ENCODE measurements at regions not wholly inside any gene's neighbourhood (a gene's known extent, or its start where the extent isn't known, plus 50 kb on each side); places are given as distances from the start of the nearest gene placed in this dataset.
"Not testable (repeated sequence)": the region's sequence is repeated elsewhere in the genome, so short reads cannot be mapped to it uniquely, and the experiment has no call there.

GRCh38 chr14:25303934-25304333, 254.0 kb upstream of the STXBP6 start:
- no peak for ATAC-seq

DNA sequence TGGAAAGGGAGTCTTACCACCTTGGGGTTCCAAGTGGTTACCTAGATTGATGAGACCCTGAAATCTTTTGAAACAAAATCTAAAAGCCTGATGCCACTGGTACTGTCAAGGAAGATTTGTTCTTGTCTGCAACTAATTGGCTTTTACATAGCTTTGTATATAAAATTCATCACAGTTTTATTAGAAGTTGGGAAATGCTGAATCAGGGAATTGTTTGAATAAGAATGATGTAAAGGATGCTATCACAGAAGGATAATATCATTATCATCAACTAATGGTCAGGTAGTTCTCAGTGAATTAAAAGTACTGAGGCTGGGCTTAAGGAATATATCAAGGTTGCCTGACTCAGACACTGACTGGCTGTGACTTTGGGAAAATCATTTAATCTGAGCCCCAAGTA, 248.3 kb upstream of the STXBP6 start:
- no peak for ATAC-seq

DNA sequence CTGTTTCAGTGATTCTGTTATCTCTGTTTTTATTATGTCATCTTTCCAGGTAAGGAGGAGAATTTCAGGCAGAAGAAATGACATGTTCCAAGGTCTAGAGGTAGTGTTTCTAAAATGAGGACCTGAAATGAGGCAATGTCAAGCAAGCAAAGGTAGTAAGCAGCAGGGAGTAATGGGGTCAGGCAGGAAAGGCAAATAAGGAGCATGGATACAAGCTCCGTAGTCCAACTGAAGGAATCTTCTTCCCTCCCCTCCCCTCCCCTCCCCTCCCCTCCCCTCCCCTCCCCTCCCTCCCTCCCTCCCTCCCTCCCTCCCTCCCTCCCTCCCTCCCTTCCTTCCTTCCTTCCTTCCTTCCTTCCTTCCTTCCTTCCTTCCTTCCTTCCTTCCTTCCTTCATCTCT, 240.2 kb upstream of the STXBP6 start:
- ATAC-seq: not testable (repeated sequence)

DNA sequence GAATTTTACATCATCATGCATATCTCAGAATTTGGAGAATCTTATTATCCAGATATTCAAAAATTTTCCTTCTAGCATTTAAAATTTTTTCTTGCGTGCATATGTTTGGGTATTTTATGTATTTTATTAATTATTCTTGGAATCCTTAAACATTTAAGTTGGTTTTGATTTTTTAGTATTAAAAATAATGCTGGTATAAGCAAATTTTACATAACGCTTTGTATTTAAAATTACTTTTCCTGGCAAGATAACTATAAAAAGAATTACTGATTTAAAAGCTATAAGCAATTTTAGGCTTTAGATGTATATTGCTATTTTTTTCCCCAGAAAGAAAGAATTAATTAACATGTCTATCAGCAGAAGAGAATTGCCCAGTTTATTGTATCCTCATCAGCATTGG, 224.6 kb upstream of the STXBP6 start:
- ATAC-seq: no peak

DNA sequence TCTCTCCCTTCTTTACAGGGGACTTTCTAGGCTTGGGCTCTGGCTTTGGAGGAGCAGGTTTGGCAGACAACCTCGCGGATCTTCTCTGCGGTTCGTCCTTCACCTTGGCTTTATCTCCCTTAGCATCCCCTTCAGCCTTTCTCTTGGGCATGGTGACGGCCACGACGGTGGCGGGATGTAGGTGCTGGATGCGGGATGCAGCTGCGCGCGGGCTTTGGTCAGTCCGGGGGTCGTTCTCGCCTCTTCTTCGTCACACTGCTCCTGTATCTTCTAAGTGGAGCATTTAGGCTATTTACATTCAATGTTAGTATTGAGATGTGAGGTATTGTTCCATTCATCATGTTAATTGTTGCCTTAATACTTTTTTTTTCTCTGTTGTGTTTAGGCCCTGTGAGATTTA, 217.2 kb upstream of the STXBP6 start:
- no peak for ATAC-seq

- ATAC-seq: no peak
Measured at GRCh38 chr14:25259470-25259869, 209.5 kb upstream of the STXBP6 start.

DNA sequence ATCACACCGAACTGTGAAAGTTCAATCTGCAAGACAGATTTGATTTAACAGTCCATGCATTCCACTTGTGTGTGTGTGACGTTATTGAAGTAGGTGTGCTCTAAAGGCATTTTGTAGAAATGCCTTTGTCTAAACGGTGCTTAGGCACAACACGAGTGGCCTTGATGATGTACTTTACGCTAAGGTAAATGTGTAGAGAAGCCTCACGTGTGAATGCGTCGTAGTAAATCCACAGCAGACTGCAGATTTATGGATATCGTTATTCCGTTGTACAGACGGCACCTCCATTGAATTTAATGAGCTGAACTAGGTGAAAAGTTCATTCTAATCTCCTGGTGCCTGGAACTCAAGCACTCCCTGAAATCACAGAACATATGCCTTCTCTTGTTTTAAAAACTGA, 202.8 kb upstream of the STXBP6 start:
- ATAC-seq: no peak

DNA sequence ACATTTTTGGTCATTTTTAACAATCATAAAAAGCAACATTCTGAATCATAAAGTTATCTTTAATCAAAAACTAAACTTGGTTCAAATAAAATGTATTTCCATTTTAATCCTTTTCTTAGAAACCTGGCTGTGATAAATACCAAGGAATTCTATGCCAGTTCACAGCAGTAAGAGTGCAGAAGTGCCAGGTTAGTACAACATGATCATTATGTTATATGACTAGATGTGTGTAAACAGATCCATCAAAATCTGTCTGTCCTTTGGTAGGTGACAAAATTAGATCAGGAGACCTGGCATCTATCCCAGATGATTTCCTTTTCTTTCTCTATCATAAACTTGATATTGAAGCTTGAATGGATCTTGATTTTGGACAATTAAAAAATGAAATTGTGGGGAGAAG, 200.6 kb upstream of the STXBP6 start:
- ATAC-seq: no peak

GRCh38 chr14:25247609-25248008, 197.7 kb upstream of the STXBP6 start:
- no peak for ATAC-seq

DNA sequence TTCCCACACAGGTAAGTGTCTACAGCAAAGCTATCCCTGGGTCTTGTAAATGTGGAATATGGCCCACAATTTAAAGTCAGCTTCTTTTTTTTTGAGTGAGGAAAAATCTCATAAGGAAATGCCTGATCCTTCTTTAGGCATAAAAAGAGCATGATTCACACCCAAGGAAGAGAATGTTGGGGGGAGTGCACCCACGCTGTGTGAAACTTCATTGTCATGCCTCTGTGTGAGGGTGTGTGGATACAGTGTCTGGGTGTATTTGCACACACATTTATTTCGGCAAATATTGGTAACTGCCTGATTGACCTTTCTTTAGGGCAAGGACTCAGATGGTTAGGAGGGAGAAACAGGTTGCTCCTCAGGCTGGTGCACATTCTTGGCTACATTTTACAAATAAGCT, 196.8 kb upstream of the STXBP6 start:
- ATAC-seq: no peak

DNA sequence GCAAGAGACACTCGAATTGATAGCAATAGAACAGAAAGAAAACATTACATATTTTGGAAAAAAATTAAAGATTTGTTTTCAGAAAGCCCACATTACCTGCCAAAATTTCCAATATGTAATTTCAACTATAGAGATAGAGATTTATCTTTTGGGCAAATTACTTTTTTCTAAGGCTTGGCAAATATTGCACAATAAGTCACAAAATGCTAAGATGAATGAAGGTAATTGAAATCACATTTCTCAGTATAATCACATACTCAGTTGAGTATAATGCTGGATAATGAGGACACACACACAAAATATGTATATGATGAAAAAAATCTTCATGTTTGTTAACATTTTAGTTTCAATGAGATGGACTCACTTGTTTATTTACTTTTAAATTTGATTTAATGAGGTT, 189.2 kb upstream of the STXBP6 start:
- ATAC-seq: no peak

GRCh38 chr14:25237845-25238244, 187.9 kb upstream of the STXBP6 start:
- ATAC-seq: no peak

DNA sequence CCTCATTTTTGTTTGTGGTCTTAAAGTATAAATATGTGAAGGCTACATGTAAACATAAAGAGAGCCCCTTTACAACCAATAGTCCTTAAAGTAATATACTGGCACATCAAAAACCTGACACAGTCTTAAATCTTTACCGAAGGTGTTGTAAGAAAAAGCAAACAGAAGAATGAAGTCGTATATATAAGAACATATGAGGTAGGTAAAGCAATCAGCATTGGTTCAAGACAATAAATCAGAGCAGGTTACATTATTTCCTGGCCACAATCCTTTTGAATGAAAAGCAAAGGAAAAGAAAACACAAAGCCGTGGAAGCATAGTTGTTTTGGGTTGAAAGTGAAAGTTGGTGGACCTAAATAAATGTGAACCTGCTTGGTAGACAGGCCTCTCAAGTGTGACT, 183.7 kb upstream of the STXBP6 start:
- ATAC-seq: no peak

GRCh38 chr14:25231004-25231403, 181.1 kb upstream of the STXBP6 start:
- no peak for ATAC-seq

GRCh38 chr14:25226214-25226613, 176.3 kb upstream of the STXBP6 start:
- ATAC-seq: no peak

DNA sequence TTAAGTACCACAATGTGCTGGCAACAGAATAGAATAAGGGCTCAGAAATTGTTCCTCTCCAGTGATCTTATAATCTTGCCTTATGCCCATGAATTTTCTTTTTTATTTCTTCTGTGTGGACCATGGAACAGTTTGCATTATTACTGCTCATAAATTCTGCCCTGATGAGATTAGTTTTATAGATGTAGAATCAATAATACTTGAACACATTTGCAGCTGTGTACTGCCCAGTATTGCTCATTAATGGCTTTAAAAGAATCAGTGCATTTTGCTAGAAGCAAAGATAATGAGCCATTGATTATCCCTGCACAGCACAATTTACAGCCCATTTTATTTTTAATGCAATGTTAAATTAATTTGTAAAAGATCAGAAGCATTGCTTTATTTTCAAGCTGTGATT, 172.3 kb upstream of the STXBP6 start:
- no peak for ATAC-seq

DNA sequence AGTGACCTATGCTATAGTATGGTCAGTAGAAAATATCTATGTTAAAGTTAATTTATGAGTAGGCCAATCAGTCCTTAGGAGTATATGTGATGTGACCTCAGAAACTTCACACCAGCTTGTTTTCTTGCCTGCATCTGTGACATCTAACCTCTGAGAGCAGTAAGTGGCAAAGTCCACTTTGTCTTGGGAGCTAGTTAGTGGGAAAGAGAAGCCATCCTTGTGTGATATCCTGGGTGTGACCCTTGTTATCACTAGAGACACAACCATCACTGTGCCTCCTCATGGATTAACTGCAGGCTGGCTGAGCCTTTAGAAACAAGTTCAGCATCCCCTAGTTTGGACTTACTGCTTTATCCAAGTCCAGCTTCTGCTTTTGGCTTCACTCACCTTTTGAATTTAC, 170.6 kb upstream of the STXBP6 start:
- no peak for ATAC-seq

- no peak for ATAC-seq
Measured at GRCh38 chr14:25215607-25216006, 165.7 kb upstream of the STXBP6 start.

DNA sequence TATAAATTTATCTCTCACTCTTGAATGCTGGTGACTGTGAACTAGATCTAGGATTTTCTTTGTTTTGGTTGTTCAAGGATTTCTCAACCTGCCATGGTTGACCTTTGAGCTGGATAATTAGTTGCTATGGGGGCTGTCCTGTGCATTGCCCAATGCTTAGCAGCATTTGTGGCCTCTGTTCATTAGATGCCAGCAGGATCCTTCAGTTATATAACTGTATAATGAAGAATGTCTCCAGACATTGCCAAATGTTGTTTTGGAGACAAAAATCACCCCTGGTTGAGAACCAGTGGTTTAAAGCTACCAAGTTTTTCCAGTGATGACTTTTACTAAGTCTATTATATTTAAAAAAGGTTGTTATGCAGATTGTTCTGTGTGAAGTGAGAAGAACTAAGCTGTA, 147.9 kb upstream of the STXBP6 start:
- ATAC-seq: no peak

DNA sequence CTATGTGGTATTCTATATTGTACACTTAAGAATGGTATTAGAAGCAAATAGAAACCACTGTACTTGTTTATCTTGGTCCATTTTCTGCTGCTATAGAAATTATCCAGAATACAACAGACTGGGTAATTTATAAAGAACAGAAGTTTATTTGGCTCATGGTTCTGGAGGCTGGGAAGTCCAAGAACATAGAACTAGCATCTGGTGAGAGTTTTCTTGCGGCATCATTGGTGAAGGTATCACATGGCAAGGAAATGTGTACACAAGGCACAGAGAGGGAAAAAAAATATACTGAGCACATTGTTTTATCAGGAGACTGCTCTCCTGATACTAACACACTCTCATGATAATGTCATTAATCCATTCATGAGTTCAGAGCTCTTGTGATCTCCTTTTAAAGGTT, 130.3 kb upstream of the STXBP6 start:
- no peak for ATAC-seq

DNA sequence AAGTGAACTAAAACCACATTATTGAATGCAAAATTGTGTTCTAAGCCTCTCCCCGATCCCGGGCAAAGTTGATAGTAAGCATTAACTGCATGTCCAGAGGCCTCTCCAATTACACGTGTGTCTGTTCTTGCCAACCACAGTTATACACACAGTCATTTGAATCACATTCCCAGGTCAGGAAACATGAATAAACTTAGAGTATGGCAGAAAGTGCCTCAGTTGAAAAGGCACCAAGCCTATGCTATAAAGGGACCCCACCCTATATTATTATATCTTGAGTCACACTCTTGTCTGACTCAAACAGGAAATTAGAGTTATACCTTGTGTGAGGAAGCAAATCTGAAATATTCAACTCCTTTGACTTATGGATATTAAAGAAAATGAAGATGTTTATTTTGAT, 128.3 kb upstream of the STXBP6 start:
- no peak for ATAC-seq

DNA sequence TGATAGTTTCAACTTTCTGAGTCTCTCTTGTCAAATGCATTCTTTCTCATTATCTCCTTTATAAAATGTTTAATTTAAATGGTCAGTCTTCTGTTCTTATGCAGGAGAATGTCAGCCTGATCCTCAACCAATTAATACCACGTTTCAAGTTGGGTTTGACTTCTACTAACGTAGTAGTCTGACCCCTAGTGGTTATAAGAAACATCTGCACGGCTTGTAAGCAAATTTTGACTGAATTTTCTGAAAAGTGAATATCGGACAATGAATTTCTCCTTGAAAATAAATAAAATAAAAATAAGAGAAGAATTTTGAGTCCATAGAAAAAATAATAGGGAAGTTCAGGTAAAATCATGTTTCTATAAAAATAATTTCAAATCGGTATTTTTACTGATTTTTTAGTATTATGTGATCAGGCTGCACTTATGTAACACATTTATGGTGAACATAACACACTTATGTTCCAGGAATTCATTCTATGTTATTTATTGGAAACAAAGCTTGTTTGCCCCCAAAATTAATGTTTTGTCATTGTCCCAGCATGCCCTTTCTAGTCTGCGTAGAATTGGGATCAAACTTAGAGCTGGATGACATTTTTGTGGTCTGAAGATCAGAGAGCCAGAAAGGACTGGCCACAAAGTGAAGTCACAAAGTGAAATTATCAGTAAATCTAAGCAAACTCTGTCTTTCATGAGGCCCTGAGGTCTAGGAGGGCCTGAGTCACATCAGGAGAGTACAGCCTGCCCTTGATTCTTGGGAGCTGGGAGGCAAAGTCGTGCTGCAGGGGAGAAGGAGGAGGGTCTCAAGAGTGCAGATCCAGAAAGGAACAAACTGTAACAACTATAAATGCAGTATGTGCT, 101.2 kb upstream of the STXBP6 start:
- ATAC-seq: no peak

DNA sequence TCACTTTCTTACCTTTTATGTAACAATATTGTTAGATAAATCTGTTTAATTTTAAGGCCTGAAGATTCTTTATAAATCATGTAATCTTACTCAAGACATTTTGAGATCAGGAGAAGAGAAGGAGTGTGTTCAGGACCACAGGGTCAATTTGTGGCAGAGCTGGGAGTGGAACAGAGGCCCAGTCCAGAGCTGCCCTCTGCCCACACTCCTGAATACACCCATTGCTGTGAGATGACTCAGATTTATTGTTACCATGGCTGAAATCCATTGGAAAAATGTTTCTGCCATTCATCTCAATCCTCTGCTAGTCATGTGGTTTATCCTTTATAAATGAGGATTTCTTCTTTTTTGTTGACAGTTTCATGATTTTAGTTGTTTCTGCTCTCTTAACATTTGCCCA, 100.5 kb upstream of the STXBP6 start:
- ATAC-seq: no peak

DNA sequence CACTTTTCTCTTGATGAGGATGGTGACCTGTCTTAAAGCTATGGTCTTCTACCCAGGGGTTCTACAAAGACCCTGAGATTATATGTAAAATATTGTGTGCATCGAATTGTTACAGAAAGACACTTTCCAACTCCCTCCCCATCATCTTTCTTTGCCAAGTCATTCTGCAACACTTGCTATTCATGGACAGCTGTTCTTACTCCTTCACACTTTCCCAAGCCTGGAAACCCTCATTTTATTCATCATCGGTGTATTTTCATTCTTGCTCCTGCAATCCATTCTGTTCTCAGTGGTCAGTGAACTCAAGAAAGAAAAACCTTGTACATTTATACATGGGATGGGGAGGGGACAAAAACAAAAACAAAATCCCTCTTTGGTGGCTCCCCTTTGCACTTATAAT, 90.5 kb upstream of the STXBP6 start:
- ATAC-seq: no peak

- ATAC-seq: no peak
Measured at GRCh38 chr14:25136811-25137210, 86.9 kb upstream of the STXBP6 start.
